Uterus (tissue), 3 donors: ENCODE measurements at regions not wholly inside any gene's neighbourhood (a gene's known extent, or its start where the extent isn't known, plus 50 kb on each side); places are given as distances from the start of the nearest gene placed in this dataset.
A peak's percentile ranks its signal among the peaks of the same experiment; 100 is the strongest.

Source experiments
- DNase-seq, 2 donors: peaks; one replicate each; pipeline ENCODE4 v3.0.0-alpha.2; 2019 to 2020
- H3K27ac ChIP-seq, 2 donors: fragments of 200-600 bp; sonication (generic); 1 replicate in 1 of 2; 2 replicates in 1 of 2; pipeline ENCODE4 v1.5.1; 2016 to 2018
- H3K27me3 ChIP-seq, 2 donors: fragments of 200-600 bp; sonication (generic); one replicate each; pipeline ENCODE4 v1.5.1; 2018 to 2019; ENCODE audit warnings: control low read depth in 1 of 2
- H3K36me3 ChIP-seq, 2 donors: fragments of 200-600 bp; sonication (generic); one replicate each; pipeline ENCODE4 v1.5.1; 2019; ENCODE audit warnings: control low read depth in 1 of 2
- H3K4me1 ChIP-seq, 2 donors: fragments of 200-600 bp; sonication (generic); one replicate each; pipeline ENCODE4 v1.5.1; 2018 to 2019; ENCODE audit warnings: control low read depth in 1 of 2
- H3K4me3 ChIP-seq, 2 donors: fragments of 200-600 bp; sonication (generic); 1 replicate in 1 of 2; 2 replicates in 1 of 2; pipeline ENCODE4 v1.5.1; 2018 to 2019; ENCODE audit warnings: mild to moderate bottlenecking in 1 of 2
- H3K9me3 ChIP-seq, 2 donors: fragments of 200-600 bp; sonication (generic); one replicate each; pipeline ENCODE4 v1.5.1; 2019; ENCODE audit warnings: control low read depth in 1 of 2
- POLR2A ChIP-seq, 2 donors: fragments of 450-650 bp; IDR thresholded peaks; one replicate each; pipeline ENCODE4 v1.6.1; 2016; ENCODE audit warnings: antibody characterized with exemption in 2 of 2, mild to moderate bottlenecking in 1 of 2, moderate library complexity in 1 of 2
- intact Hi-C: fragments of 100-400 bp; cut with DNase I; formaldehyde crosslinking; loops from one replicate; pipeline ENCODE4 v1.15.1; 2023; ENCODE audit warnings: low total_unique reads
- TF ChIP-seq, protein P1 (sequence below), 4 experiments: fragments of 200-600 bp in 2 of 4; fragments of 450-650 bp in 2 of 4; sonication (generic) in 2 of 4; IDR thresholded peaks; one replicate each; pipeline ENCODE4 v1.5.1; 2016 to 2019; ENCODE audit warnings: antibody characterized with exemption in 4 of 4, mild to moderate bottlenecking in 2 of 4, moderate library complexity in 1 of 4
- donor health status: DM: yes; HTN: yes; CAD: no.

DNA sequence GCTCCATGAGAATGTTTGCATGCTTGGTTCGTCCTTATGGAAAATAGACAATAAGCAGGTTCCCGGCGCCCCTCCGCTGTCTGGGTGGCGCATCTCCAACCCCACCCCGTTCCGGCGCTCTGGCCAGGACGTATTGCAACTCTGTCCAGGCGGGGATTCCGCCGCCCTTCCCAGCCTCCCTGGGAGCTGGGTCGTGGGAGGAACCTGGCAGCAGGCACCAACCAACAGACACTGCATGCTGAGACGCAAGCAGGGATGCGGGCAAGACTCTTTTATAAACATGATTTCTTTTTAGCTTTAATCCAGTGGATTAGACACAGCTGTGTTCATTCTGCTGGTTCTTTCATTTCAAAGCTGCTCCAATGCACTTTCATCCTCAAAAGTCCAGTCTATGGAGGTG is 240.2 kb downstream of the SH3BP4 start:
- DNase-seq = peak in 1 of 2 donors; percentile 44
- intact Hi-C loops = no loop called here
- no peaks in the 10 kb centered on the region for H3K9me3 ChIP-seq
- no peak overlapping the region for H3K27ac ChIP-seq
- no peak for TF ChIP-seq POLR2A (IDR thresholded peaks at IDR 0.05)
- TF ChIP-seq, protein P1, sequence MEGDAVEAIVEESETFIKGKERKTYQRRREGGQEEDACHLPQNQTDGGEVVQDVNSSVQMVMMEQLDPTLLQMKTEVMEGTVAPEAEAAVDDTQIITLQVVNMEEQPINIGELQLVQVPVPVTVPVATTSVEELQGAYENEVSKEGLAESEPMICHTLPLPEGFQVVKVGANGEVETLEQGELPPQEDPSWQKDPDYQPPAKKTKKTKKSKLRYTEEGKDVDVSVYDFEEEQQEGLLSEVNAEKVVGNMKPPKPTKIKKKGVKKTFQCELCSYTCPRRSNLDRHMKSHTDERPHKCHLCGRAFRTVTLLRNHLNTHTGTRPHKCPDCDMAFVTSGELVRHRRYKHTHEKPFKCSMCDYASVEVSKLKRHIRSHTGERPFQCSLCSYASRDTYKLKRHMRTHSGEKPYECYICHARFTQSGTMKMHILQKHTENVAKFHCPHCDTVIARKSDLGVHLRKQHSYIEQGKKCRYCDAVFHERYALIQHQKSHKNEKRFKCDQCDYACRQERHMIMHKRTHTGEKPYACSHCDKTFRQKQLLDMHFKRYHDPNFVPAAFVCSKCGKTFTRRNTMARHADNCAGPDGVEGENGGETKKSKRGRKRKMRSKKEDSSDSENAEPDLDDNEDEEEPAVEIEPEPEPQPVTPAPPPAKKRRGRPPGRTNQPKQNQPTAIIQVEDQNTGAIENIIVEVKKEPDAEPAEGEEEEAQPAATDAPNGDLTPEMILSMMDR (IDR thresholded peaks at IDR 0.05) = no peak
- no peaks in the 10 kb centered on the region for H3K27me3 ChIP-seq
- H3K4me3 ChIP-seq = no peak overlapping the region
- H3K4me1 ChIP-seq = no peaks in the 10 kb centered on the region
- no peaks in the 10 kb centered on the region for H3K36me3 ChIP-seq

DNA sequence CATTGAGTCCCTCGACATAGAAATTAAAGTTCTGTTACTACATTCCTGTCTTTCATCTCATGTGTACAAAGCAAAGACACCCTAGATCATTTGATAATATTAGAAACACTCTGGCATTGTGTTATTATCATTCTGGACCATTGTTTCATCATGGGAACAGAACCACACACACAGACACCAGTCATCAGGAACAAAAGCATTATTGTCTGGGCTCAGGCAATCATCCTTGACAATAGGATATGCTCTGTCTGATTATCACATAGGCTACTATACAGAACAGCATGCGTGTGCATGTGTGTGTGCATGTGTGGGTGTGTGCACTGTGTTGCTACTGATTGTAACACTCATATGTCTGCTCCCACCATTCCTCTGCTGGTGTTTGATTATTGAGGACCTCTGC is 242.5 kb downstream of the SH3BP4 start:
- DNase-seq = no peak
- no peak overlapping the region for H3K27ac ChIP-seq
- intact Hi-C loops = no loop called here
- H3K4me3 ChIP-seq = no peak overlapping the region
- H3K27me3 ChIP-seq = no peaks in the 10 kb centered on the region
- H3K9me3 ChIP-seq = no peaks in the 10 kb centered on the region
- H3K36me3 ChIP-seq = no peaks in the 10 kb centered on the region
- H3K4me1 ChIP-seq = no peaks in the 10 kb centered on the region
- no peak for TF ChIP-seq POLR2A (IDR thresholded peaks at IDR 0.05)
- TF ChIP-seq, protein P1 (IDR thresholded peaks at IDR 0.05) = no peak

DNA sequence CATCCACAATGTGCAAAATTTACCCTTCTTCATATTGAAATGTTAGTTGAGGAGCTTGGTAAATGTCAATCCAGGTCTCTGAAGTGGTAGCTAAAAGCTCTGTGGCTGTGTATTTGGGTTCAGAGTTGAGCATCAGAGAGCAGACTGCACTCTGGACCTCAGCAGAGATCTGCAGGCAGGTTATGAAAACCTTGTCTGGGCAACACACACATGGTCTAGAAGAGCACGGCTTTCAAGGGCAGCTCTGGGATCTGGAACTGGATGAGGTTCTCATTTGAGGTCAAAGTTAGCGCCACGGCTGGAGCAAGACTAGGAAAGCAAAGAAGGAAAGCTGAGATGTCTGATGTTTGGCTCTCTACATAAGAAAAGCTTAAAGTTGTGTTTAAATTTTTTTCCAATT is 243.0 kb downstream of the SH3BP4 start:
- no peak overlapping the region for H3K4me3 ChIP-seq
- H3K27ac ChIP-seq = no peak overlapping the region
- no peaks in the 10 kb centered on the region for H3K9me3 ChIP-seq
- intact Hi-C loops = no loop called here
- no peaks in the 10 kb centered on the region for H3K27me3 ChIP-seq
- no peaks in the 10 kb centered on the region for H3K4me1 ChIP-seq
- DNase-seq = no peak
- H3K36me3 ChIP-seq = no peaks in the 10 kb centered on the region
- no peak for TF ChIP-seq POLR2A (IDR thresholded peaks at IDR 0.05)
- TF ChIP-seq, protein P1 (IDR thresholded peaks at IDR 0.05) = no peak

DNA sequence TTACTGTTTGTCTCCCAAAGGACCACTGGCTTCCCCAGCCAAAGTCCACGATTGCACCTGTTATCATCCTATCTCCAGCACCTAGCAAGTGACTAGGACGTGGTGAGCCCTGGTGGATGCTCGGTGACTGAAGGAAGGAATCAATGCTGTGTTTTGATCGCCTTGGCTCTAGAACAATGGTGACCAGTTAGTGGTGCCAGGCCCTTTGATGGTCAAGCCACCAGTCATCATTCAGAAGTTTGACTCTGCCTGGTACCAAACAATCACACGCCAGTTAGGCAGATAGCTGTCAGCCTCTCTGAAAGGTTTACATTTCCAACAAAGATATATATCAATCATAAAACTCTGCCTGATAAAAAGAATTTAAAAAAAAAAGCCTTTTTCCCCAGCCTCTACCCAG is 244.1 kb downstream of the SH3BP4 start:
- H3K27ac ChIP-seq = no peak overlapping the region
- no peak for TF ChIP-seq POLR2A (IDR thresholded peaks at IDR 0.05)
- TF ChIP-seq, protein P1 (IDR thresholded peaks at IDR 0.05) = no peak
- H3K36me3 ChIP-seq = no peaks in the 10 kb centered on the region
- H3K9me3 ChIP-seq = no peaks in the 10 kb centered on the region
- no peak for DNase-seq
- intact Hi-C loops = no loop called here
- H3K4me3 ChIP-seq = no peak overlapping the region
- H3K27me3 ChIP-seq = no peaks in the 10 kb centered on the region
- H3K4me1 ChIP-seq = no peaks in the 10 kb centered on the region

DNA sequence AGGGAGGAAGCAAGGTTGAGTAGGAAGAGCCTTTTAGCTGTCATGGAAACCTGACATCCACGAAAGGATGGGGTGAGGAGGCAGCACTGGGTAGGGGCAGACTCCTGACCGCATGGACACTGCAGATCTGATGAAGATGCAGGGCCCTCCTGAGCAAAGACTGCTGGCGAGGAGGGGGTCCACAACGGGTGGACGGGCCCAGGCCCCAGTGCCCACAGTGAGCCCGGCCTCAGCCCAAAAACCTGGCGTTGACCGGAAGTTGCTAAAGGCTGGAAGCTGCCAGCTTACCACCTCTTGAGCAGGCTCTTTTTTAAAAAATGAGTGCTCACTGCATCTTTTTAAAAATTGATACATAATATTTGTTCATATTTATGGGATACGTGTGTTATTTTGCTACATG is 247.3 kb downstream of the SH3BP4 start:
- intact Hi-C loops = no loop called here
- Histone ChIP-seq H3K9me3 (no peaks in the 10 kb centered on the region), H3K36me3 (no peaks in the 10 kb centered on the region), H3K4me3 (no peak overlapping the region), H3K27ac (no peak overlapping the region), H3K4me1 (no peaks in the 10 kb centered on the region), H3K27me3 (no peaks in the 10 kb centered on the region)
- TF ChIP-seq POLR2A (IDR thresholded peaks at IDR 0.05) = no peak
- TF ChIP-seq, protein P1 (IDR thresholded peaks at IDR 0.05) = no peak
- no peak for DNase-seq
